Mesendoderm (in vitro differentiated cells): ENCODE measurements at regions not wholly inside any gene's neighbourhood (a gene's known extent, or its start where the extent isn't known, plus 50 kb on each side); places are given as distances from the start of the nearest gene placed in this dataset.

Experiments used
- DNase-seq: peaks from one replicate; pipeline ENCODE4 v3.0.0; 2013
- H2AK5ac ChIP-seq: 2 replicates; pipeline ENCODE4 v1.6.1; 2013; ENCODE audit warnings: low read length, inconsistent platforms
- H2BK120ac ChIP-seq: 2 replicates; pipeline ENCODE4 v1.6.1; 2013; ENCODE audit warnings: low read depth, mild to moderate bottlenecking, low read length, moderate library complexity, mixed read lengths
- H2BK15ac ChIP-seq: replicated peaks from 2 replicates; pipeline ENCODE4 v1.6.1; 2013; ENCODE audit warnings: low read depth, mild to moderate bottlenecking, moderate library complexity
- H2BK5ac ChIP-seq: 2 replicates; pipeline ENCODE4 v1.6.1; 2013; ENCODE audit warnings: low read length, inconsistent platforms
- H3K18ac ChIP-seq: 2 replicates; pipeline ENCODE4 v1.6.1; 2013; ENCODE audit warnings: mild to moderate bottlenecking, low read length, mixed read lengths
- H3K23ac ChIP-seq: one replicate; pipeline ENCODE4 v1.6.1; 2013; ENCODE audit warnings: low read length
- H3K27ac ChIP-seq: 2 replicates; pipeline ENCODE4 v1.5.1; 2013; ENCODE audit warnings: low read depth, mild to moderate bottlenecking, inconsistent platforms, low read length, moderate library complexity
- H3K27me3 ChIP-seq: 2 replicates; pipeline ENCODE4 v1.6.1; 2013; ENCODE audit warnings: low read length, control low read depth, mild to moderate bottlenecking, inconsistent platforms; ENCODE audit not compliant: insufficient read depth, poor library complexity
- H3K36me3 ChIP-seq: 2 replicates; pipeline ENCODE4 v1.6.1; 2013; ENCODE audit warnings: low read length, inconsistent platforms; ENCODE audit not compliant: control insufficient read depth, insufficient read depth
- H3K4ac ChIP-seq: one replicate; pipeline ENCODE4 v1.6.1; 2013; ENCODE audit warnings: low read depth, mild to moderate bottlenecking, low read length, moderate library complexity
- H3K4me1 ChIP-seq: 2 replicates; pipeline ENCODE4 v1.6.1; 2013; ENCODE audit warnings: low read depth, low read length, inconsistent platforms; ENCODE audit not compliant: control insufficient read depth
- H3K4me2 ChIP-seq: 2 replicates; pipeline ENCODE4 v1.6.1; 2013; ENCODE audit warnings: low read length
- H3K4me3 ChIP-seq: 2 replicates; pipeline ENCODE4 v1.5.1; 2013; ENCODE audit warnings: mild to moderate bottlenecking, low read length
- H3K56ac ChIP-seq: one replicate; pipeline ENCODE4 v1.6.1; 2013; ENCODE audit warnings: low read length
- H3K79me1 ChIP-seq: 2 replicates; pipeline ENCODE4 v1.6.1; 2013; ENCODE audit warnings: low read length, inconsistent platforms
- H3K79me2 ChIP-seq: 2 replicates; pipeline ENCODE4 v1.6.1; 2013; ENCODE audit warnings: mild to moderate bottlenecking, low read length; ENCODE audit not compliant: control insufficient read depth, insufficient read depth
- H3K9ac ChIP-seq: 2 replicates; pipeline ENCODE4 v1.6.1; 2013; ENCODE audit warnings: low read length, inconsistent platforms
- H4K5ac ChIP-seq: one replicate; pipeline ENCODE4 v1.6.1; 2013; ENCODE audit warnings: low read length
- H4K8ac ChIP-seq: one replicate; pipeline ENCODE4 v1.6.1; 2013; ENCODE audit warnings: low read depth, mild to moderate bottlenecking, control low read depth, low read length, moderate library complexity
- whole genome bisulfite sequencing: extraction: QIAGEN DNeasy Blood & Tissue Kit; methylation state at CpG from one replicate; pipeline ENCODE4 v1.1.7; 2013; ENCODE audit warnings: low lambda C conversion rate, missing lambda C conversion rate; ENCODE audit not compliant: insufficient coverage; ENCODE audit errors: extremely low coverage; 5-methylcytosine and 5-hydroxymethylcytosine counted together

DNA sequence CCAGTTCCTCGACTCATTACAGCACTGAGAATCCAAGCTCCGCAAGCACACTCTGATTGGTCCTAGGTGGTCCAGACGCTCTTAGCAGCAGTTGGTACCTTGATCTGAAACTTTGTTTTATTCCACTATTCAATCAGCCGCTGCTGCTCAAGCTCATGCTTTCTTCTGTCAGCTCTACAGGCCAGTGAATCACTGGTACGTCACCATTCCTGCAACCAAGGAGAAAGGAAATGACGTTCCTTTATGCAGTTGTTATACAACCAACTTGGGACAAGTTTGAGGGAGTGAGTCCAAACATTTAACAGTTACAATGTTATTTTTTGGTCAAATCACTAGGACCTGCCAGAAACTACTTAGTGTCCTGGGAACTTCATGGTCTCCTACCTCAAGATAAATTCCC lies 398.8 kb upstream of the TMEFF2 start:
- Histone ChIP-seq H2BK120ac (no peak overlapping the region), H3K56ac (no peak overlapping the region), H4K5ac (no peak overlapping the region), H4K8ac (no peak overlapping the region), H3K4me1 (no peaks in the 10 kb centered on the region), H3K79me2 (no peaks in the 10 kb centered on the region), H3K27ac (no peak overlapping the region), H3K9ac (no peak overlapping the region), H2BK15ac (no peak overlapping the region), H3K79me1 (no peaks in the 10 kb centered on the region), H3K36me3 (no peaks in the 10 kb centered on the region), H3K23ac (no peak overlapping the region), H3K4ac (no peak overlapping the region), H3K4me2 (no peak overlapping the region), H3K18ac (no peak overlapping the region), H2AK5ac (no peak overlapping the region), H3K4me3 (no peak overlapping the region), H2BK5ac (no peak overlapping the region), H3K27me3 (no peaks in the 10 kb centered on the region)
- no CpG with 5 or more reads among the region's 6 CpGs for WGBS
- DNase-seq: no peak

- H3K9ac ChIP-seq: no peak overlapping the region
- H3K36me3 ChIP-seq: no peaks in the 10 kb centered on the region
- H3K79me1 ChIP-seq: no peaks in the 10 kb centered on the region
- H3K79me2 ChIP-seq: no peaks in the 10 kb centered on the region
- H3K4ac ChIP-seq: no peak overlapping the region
- H3K27me3 ChIP-seq: no peaks in the 10 kb centered on the region
- H2BK5ac ChIP-seq: no peak overlapping the region
- no peak overlapping the region for H4K8ac ChIP-seq
- H4K5ac ChIP-seq: no peak overlapping the region
- H2BK15ac ChIP-seq: no peak overlapping the region
- no peak overlapping the region for H3K4me3 ChIP-seq
- no peaks in the 10 kb centered on the region for H3K4me1 ChIP-seq
- no peak for DNase-seq
- WGBS: no CpG with 5 or more reads among the region's 4 CpGs
- no peak overlapping the region for H3K18ac ChIP-seq
- H2AK5ac ChIP-seq: no peak overlapping the region
- no peak overlapping the region for H3K4me2 ChIP-seq
- H3K27ac ChIP-seq: no peak overlapping the region
- no peak overlapping the region for H2BK120ac ChIP-seq
- no peak overlapping the region for H3K56ac ChIP-seq
- H3K23ac ChIP-seq: no peak overlapping the region
These were observed 396.9 kb upstream of the TMEFF2 start for GRCh38 chr2:192591617-192592016.

DNA sequence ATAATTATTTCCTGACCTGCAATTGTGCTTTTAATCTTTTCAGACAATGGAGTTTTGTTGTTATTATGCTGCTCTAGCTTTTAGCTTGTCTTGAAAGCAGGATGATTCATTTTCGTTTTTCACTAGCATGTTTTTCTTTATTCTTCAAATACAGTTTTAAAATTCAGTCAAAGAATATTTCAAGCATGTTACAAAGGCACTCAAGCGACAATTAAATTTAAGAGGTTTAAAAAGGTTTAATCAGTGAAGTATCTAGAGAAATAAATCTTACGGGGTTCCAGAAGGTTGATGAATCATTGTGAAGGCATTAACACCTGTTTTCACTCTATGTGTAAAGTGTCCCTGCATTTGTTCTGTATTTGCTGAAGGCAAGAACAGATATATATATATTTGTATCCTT lies 390.7 kb upstream of the TMEFF2 start:
- Histone ChIP-seq H3K4me1 (no peaks in the 10 kb centered on the region), H3K79me2 (no peaks in the 10 kb centered on the region), H3K9ac (no peak overlapping the region), H3K27me3 (no peaks in the 10 kb centered on the region), H3K4me3 (no peak overlapping the region), H2BK15ac (no peak overlapping the region), H4K8ac (no peak overlapping the region), H3K36me3 (no peaks in the 10 kb centered on the region), H3K79me1 (no peaks in the 10 kb centered on the region), H3K4me2 (no peak overlapping the region), H3K4ac (no peak overlapping the region), H2BK5ac (no peak overlapping the region), H3K18ac (no peak overlapping the region), H3K27ac (no peak overlapping the region), H3K56ac (no peak overlapping the region), H4K5ac (no peak overlapping the region), H2AK5ac (no peak overlapping the region), H3K23ac (no peak overlapping the region), H2BK120ac (no peak overlapping the region)
- WGBS: no CpG with 5 or more reads among the region's 3 CpGs
- DNase-seq: no peak

- Histone ChIP-seq H4K8ac (no peak overlapping the region), H2BK5ac (no peak overlapping the region), H3K9ac (no peak overlapping the region), H3K27ac (no peak overlapping the region), H3K4me2 (no peak overlapping the region), H3K18ac (no peak overlapping the region), H3K79me2 (no peaks in the 10 kb centered on the region), H2AK5ac (no peak overlapping the region), H2BK15ac (no peak overlapping the region), H2BK120ac (no peak overlapping the region), H3K23ac (no peak overlapping the region), H3K4me3 (no peak overlapping the region), H3K27me3 (no peaks in the 10 kb centered on the region), H4K5ac (no peak overlapping the region), H3K79me1 (no peaks in the 10 kb centered on the region), H3K36me3 (no peaks in the 10 kb centered on the region), H3K4me1 (no peaks in the 10 kb centered on the region), H3K56ac (no peak overlapping the region), H3K4ac (no peak overlapping the region)
- DNase-seq: no peak
- WGBS: no CpG with 5 or more reads among the region's 1 CpG
These were observed 390.2 kb upstream of the TMEFF2 start for GRCh38 chr2:192584976-192585375.

- Histone ChIP-seq H3K36me3 (no peaks in the 10 kb centered on the region), H3K79me2 (no peaks in the 10 kb centered on the region), H3K9ac (no peak overlapping the region), H3K27me3 (no peaks in the 10 kb centered on the region), H3K4me2 (no peak overlapping the region), H4K8ac (no peak overlapping the region), H4K5ac (no peak overlapping the region), H2BK15ac (no peak overlapping the region), H3K56ac (no peak overlapping the region), H3K27ac (no peak overlapping the region), H2BK120ac (no peak overlapping the region), H3K18ac (no peak overlapping the region), H2AK5ac (no peak overlapping the region), H3K23ac (no peak overlapping the region), H3K79me1 (no peaks in the 10 kb centered on the region), H3K4ac (no peak overlapping the region), H3K4me1 (no peaks in the 10 kb centered on the region), H2BK5ac (no peak overlapping the region), H3K4me3 (no peak overlapping the region)
- WGBS: no CpG with 5 or more reads among the region's 2 CpGs
- DNase-seq: no peak
These were observed 385.4 kb upstream of the TMEFF2 start for GRCh38 chr2:192579965-192580700.

GRCh38 chr2:192578780-192579179 lies 384.0 kb upstream of the TMEFF2 start:
- Histone ChIP-seq H3K23ac (no peak overlapping the region), H3K36me3 (no peaks in the 10 kb centered on the region), H4K5ac (no peak overlapping the region), H2AK5ac (no peak overlapping the region), H3K79me2 (no peaks in the 10 kb centered on the region), H3K4me2 (no peak overlapping the region), H2BK120ac (no peak overlapping the region), H3K4me1 (no peaks in the 10 kb centered on the region), H4K8ac (no peak overlapping the region), H3K4me3 (no peak overlapping the region), H3K79me1 (no peaks in the 10 kb centered on the region), H3K18ac (no peak overlapping the region), H3K9ac (no peak overlapping the region), H2BK5ac (no peak overlapping the region), H3K4ac (no peak overlapping the region), H3K56ac (no peak overlapping the region), H3K27me3 (no peaks in the 10 kb centered on the region), H2BK15ac (no peak overlapping the region), H3K27ac (no peak overlapping the region)
- WGBS: no CpG with 5 or more reads among the region's 2 CpGs
- no peak for DNase-seq
